22Rv1 (cell line): ENCODE measurements at regions not wholly inside any gene's neighbourhood (a gene's known extent, or its start where the extent isn't known, plus 50 kb on each side); places are given as distances from the start of the nearest gene placed in this dataset.

ENCODE experiments used
- H3K27ac ChIP-seq: fragments of 450-650 bp; 2 replicates; pipeline ENCODE4 v1.5.1; 2017
- CTCF ChIP-seq: fragments of 450-650 bp; IDR thresholded peaks from 2 replicates; pipeline ENCODE4 v1.5.1; 2017; ENCODE audit warnings: mild to moderate bottlenecking
- ZFX ChIP-seq: fragments of 450-650 bp; IDR thresholded peaks from 2 replicates; pipeline ENCODE4 v1.6.1; 2017; ENCODE audit warnings: antibody characterized with exemption, borderline replicate concordance

DNA sequence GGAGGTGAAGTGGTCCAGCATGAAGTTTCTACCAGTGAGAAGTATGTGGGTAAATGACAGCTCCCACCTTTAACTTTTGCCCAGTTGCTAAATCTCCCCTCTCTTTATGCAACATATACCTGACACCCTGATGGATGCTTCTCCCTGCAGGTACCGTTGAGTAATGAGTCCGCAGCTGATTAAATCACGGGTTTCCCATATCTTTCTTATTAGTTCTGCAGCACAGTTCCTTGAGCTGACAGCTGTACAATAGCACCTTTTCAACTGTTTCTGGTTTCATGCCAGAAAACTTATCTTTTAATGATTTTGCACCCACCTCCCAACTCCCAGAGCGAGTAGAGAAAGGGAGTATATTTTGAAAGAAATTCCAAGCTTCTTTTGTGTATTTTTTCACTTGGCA is 161.0 kb upstream of the TUT7 start:
- TF ChIP-seq CTCF, result no peak
- no peak for TF ChIP-seq ZFX

DNA sequence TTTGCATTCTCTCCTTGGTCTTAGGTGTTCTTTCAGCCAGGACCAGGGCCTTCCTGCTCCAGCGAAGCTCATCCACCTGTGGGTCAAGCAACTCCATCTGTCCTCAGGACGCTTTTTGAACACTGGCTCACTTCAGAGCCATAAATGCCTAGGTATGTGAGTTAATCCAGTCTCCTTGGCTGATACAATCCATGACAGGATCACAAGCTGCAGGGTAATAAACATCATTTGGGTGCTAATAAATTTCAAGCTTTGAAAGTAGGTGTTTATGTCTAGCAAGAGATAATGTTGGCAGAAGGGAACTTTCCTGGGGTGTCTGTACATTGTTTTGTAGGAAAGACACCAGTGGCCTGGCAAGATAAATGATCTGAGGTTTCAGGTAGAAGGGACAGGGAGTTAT is 159.2 kb upstream of the TUT7 start:
- H3K27ac ChIP-seq, result no peak overlapping the region

More for the DNA sequence above, 161.0 kb upstream of the TUT7 start:
- H3K27ac ChIP-seq, result no peak overlapping the region

GRCh38 chr9:86512929-86513328 is 158.7 kb upstream of the TUT7 start:
- H3K27ac ChIP-seq, result no peak overlapping the region
- TF ChIP-seq CTCF (no peak), ZFX (no peak)

More for the DNA sequence above, 159.2 kb upstream of the TUT7 start:
- TF ChIP-seq ZFX (no peak), CTCF (no peak)

- TF ChIP-seq ZFX (no peak), CTCF (no peak)
- H3K27ac ChIP-seq, result no peak overlapping the region
Observed at GRCh38 chr9:86511614-86512360, 157.6 kb upstream of the TUT7 start.

DNA sequence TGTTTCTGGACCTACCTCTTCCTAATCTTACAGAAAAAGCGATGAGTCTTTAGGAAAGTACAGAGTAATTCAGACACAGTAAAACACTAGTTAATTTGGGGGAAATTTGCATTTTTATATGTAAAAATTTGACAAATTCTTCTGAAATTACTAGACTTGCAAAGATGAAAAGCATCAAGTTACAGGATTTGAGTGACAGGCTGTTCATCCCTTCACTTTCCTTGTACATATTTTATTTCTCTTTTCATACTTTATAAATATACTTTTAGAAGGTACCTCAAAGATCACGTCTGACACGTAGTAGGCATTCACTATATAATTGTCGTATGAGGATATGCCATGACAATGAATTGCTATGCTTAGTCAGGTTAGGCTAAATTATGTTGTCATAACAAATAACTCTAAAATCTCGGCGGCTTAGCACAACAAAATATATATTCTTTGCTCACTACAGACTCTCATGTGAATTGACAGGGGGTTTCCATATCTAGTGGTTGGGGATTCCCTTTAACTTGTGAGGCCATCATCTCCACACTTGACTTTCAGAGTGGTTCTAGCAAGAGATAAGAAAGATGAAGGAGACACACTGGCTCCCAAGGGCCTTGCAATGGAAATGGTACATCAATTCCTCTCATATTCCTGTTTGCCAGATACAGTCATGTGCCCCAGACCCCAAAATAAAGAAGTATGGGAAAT is 154.1 kb upstream of the TUT7 start:
- H3K27ac ChIP-seq, result no peak overlapping the region
- TF ChIP-seq CTCF (no peak), ZFX (no peak)

DNA sequence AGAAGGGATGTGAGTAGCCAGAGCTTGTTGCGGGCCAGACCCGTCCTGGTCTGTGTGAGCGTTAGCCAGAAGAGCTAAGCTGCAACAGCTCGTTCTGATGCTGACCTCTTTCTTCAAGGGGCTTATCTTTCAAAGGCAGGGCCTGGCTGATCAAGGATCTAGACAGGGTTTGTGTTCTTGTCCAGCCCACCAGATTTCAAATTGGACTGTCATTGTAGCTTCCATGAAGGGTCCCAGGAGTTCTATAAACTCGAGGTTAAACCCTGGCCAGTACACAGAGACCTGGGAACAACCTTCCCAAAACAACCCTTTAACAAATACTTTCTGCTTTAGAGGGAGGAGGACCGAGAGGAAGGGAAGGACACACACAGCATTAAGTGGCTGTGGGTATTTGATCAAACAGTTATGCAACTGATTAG is 153.0 kb upstream of the TUT7 start:
- TF ChIP-seq CTCF, result no peak
- no peak for TF ChIP-seq ZFX
- no peak overlapping the region for H3K27ac ChIP-seq

DNA sequence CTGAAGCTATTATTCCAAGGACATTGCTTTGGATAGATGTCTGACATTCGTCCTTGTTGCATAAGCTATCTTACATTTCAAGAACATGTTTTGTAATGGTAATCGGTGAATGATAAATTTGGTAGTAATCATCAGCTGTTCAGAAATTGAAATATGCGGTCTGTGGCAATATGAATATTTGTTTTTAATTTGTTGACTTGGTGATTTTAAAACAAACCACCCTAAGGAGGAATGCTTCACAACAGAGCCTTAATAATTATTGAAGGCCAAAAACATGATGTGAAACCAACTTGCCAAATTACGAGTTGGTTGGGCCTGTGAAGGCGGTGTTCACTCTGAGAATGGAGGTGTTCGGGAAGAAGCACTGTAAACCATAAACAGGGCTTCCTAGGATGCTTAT is 149.7 kb upstream of the TUT7 start:
- no peak overlapping the region for H3K27ac ChIP-seq
- TF ChIP-seq CTCF (no peak), ZFX (no peak)
